Parathyroid adenoma (tissue), 2 donors: ENCODE measurements at regions not wholly inside any gene's neighbourhood (a gene's known extent, or its start where the extent isn't known, plus 50 kb on each side); places are given as distances from the start of the nearest gene placed in this dataset.

Experiments used
- H2AFZ ChIP-seq: fragments of 300-600 bp; sonication (generic); one replicate; pipeline ENCODE4 v1.7.0; 2017; ENCODE audit warnings: antibody characterized with exemption, mild to moderate bottlenecking
- H3K27ac ChIP-seq: fragments of 300-600 bp; sonication (generic); one replicate; pipeline ENCODE4 v1.7.0; 2017
- H3K27me3 ChIP-seq: fragments of 300-600 bp; sonication (generic); one replicate; pipeline ENCODE4 v1.7.0; 2017; ENCODE audit warnings: low read length; ENCODE audit not compliant: control insufficient read depth, insufficient read depth
- H3K36me3 ChIP-seq: fragments of 300-600 bp; sonication (generic); one replicate; pipeline ENCODE4 v1.7.0; 2017; ENCODE audit warnings: low read length; ENCODE audit not compliant: control insufficient read depth, insufficient read depth
- H3K4me1 ChIP-seq: fragments of 300-600 bp; sonication (generic); one replicate; pipeline ENCODE4 v1.7.0; 2017; ENCODE audit warnings: control low read depth
- H3K4me2 ChIP-seq: fragments of 300-600 bp; sonication (generic); one replicate; pipeline ENCODE4 v1.7.0; 2017; ENCODE audit warnings: low read length
- H3K4me3 ChIP-seq: fragments of 300-600 bp; sonication (generic); one replicate; pipeline ENCODE4 v1.7.0; 2017; ENCODE audit warnings: low read depth, low read length
- H3K79me2 ChIP-seq: fragments of 300-600 bp; sonication (generic); one replicate; pipeline ENCODE4 v1.7.0; 2017; ENCODE audit warnings: control low read depth
- H3K9ac ChIP-seq: fragments of 300-600 bp; sonication (generic); one replicate; pipeline ENCODE4 v1.7.0; 2017; ENCODE audit warnings: mild to moderate bottlenecking
- H3K9me3 ChIP-seq: fragments of 300-600 bp; sonication (generic); one replicate; pipeline ENCODE4 v1.7.0; 2017; ENCODE audit warnings: low read length; ENCODE audit not compliant: control insufficient read depth
- CTCF ChIP-seq: fragments of 300-600 bp; sonication (generic); IDR thresholded peaks from one replicate; pipeline ENCODE4 v1.7.0; 2017; ENCODE audit warnings: antibody characterized with exemption, mild to moderate bottlenecking
- donor health status: primary hyperparathyroidism.

DNA sequence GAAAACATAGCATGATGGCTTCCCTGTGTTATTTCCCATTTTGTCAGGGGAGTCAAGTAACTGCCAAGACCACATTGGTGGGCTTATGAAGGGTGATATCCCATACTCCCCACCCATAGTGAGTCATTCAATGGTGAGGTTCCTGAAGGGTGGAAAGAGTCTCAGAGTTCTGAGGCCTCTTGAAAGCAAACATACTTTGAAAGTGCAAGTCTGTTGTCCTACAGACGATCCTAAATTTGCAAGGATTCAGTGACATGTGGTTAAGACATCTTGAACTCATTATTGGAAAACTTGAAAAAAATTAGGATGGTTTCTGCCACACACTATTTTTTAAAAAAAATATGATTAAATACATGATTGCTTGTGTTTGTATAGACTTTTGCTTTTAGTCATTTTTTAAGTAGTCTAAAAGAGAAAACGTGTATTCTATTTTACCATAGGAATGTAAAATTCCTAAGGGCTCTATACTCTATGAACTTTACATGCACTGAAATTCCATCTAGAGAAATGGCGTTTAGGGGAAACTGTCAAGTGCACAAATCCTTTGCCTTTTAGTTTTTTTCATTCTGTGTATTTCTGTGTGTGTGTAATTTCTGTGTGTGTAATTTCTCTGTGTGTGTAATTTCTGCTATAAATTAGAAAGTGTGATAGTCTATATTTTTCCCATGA, 225.5 kb upstream of the ADAMTS5 start:
- H3K9ac ChIP-seq = no peak overlapping the region
- H3K4me1 ChIP-seq = no peaks in the 10 kb centered on the region
- H3K4me2 ChIP-seq = no peak overlapping the region
- no peaks in the 10 kb centered on the region for H3K79me2 ChIP-seq
- H3K9me3 ChIP-seq = no peaks in the 10 kb centered on the region
- H3K4me3 ChIP-seq = no peak overlapping the region
- no peak overlapping the region for H3K27ac ChIP-seq
- H3K36me3 ChIP-seq = no peaks in the 10 kb centered on the region
- H3K27me3 ChIP-seq = no peaks in the 10 kb centered on the region
- no peak overlapping the region for H2AFZ ChIP-seq
- TF ChIP-seq CTCF = no peak

- Histone ChIP-seq H3K27ac (no peak overlapping the region), H3K4me1 (no peaks in the 10 kb centered on the region)
- no peak for TF ChIP-seq CTCF
These were observed 223.7 kb upstream of the ADAMTS5 start for GRCh38 chr21:27190601-27191000.

GRCh38 chr21:27189870-27190269, 223.0 kb upstream of the ADAMTS5 start:
- Histone ChIP-seq H3K4me3 (no peak overlapping the region), H3K4me1 (no peaks in the 10 kb centered on the region), H3K27me3 (no peaks in the 10 kb centered on the region), H3K27ac (no peak overlapping the region), H3K4me2 (no peak overlapping the region), H3K36me3 (no peaks in the 10 kb centered on the region), H2AFZ (no peak overlapping the region), H3K79me2 (no peaks in the 10 kb centered on the region), H3K9me3 (no peaks in the 10 kb centered on the region), H3K9ac (no peak overlapping the region)
- no peak for TF ChIP-seq CTCF

More at GRCh38 chr21:27190601-27191000, 223.7 kb upstream of the ADAMTS5 start:
- Histone ChIP-seq H3K9ac (no peak overlapping the region), H3K4me2 (no peak overlapping the region), H2AFZ (no peak overlapping the region), H3K9me3 (no peaks in the 10 kb centered on the region), H3K4me3 (no peak overlapping the region), H3K36me3 (no peaks in the 10 kb centered on the region), H3K27me3 (no peaks in the 10 kb centered on the region), H3K79me2 (no peaks in the 10 kb centered on the region)

GRCh38 chr21:27173053-27173452, 206.2 kb upstream of the ADAMTS5 start:
- H3K4me2 ChIP-seq = no peak overlapping the region
- H3K27ac ChIP-seq = no peak overlapping the region
- H3K9ac ChIP-seq = no peak overlapping the region
- no peak overlapping the region for H2AFZ ChIP-seq
- no peaks in the 10 kb centered on the region for H3K27me3 ChIP-seq
- H3K9me3 ChIP-seq = no peaks in the 10 kb centered on the region
- H3K4me1 ChIP-seq = no peaks in the 10 kb centered on the region
- no peaks in the 10 kb centered on the region for H3K36me3 ChIP-seq
- no peaks in the 10 kb centered on the region for H3K79me2 ChIP-seq
- no peak for TF ChIP-seq CTCF
- no peak overlapping the region for H3K4me3 ChIP-seq

DNA sequence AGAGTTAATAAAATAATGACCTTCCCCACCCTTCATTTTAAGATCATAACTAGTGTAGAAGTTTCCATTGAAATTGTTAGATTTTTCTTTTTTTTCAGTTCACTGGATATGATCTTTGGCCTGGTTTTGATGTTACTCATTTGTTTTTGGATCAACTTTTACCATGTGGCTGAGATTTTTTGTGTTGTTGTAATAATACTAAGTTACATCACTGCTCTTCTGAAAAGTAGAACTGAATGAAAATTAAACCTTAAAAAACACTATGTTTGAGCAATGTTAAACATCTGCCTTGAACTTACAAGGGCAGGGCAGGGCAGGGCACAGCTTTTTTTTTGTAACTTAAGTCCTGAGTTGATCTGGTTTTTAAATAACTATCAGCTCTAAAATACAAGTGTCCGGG, 204.8 kb upstream of the ADAMTS5 start:
- Histone ChIP-seq H3K9ac (no peak overlapping the region), H3K79me2 (no peaks in the 10 kb centered on the region), H3K36me3 (no peaks in the 10 kb centered on the region), H3K4me2 (no peak overlapping the region), H3K4me3 (no peak overlapping the region), H3K4me1 (no peaks in the 10 kb centered on the region), H3K9me3 (no peaks in the 10 kb centered on the region), H3K27ac (no peak overlapping the region), H2AFZ (no peak overlapping the region), H3K27me3 (no peaks in the 10 kb centered on the region)
- TF ChIP-seq CTCF = no peak
